GM18861 (cell line): ENCODE measurements at regions not wholly inside any gene's neighbourhood (a gene's known extent, or its start where the extent isn't known, plus 50 kb on each side); places are given as distances from the start of the nearest gene placed in this dataset.

ENCODE experiments used
- ATAC-seq: cut with Tn5 transposase; IDR thresholded peaks from one replicate; pipeline ENCODE4 v1.9.1; 2021; ENCODE audit not compliant: unreplicated experiment

- no peak for ATAC-seq
Measured at GRCh38 chr10:29858702-29859267, 200.6 kb downstream of the JCAD start.

DNA sequence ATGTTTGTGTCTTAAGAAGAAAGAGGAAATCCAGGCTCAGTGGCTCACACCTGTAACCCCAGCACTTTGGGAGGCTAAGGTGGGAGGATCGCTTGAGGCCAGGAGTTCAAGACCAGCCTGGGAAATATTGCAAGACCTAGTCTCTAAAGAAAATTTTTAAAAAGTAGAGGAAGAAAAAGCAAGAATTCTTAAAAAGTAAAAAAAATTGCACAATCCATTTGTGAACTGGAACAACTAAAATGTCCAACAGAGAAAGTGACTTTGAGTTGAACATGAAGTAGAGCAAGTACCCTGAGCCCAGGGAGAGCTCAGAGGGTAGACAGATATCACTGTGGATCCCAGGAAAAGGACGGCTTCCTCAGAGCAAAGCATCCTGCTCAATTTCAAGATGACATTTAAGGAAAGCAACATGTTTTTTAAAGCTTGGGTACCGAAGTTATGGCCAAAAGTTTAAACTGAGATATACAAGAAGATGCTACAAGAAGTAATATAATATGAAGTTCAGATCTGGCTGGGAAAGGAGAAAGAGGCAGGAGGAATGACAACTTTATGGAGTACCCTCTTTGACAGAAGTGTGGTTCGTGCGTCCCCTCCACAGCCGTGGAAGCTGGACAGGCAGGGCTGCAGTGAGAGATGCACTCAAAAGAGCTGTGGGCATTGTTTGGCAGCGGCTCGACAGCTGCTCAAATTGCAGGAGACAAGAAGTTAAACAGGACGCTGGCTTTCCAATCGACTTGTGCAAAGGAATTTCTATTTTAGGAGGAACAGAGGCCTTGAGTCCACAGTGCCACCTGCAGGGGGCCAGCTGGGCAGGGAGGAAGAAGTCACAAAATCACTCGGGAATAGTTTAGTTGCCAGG is 201.3 kb downstream of the JCAD start:
- ATAC-seq, result no peak

DNA sequence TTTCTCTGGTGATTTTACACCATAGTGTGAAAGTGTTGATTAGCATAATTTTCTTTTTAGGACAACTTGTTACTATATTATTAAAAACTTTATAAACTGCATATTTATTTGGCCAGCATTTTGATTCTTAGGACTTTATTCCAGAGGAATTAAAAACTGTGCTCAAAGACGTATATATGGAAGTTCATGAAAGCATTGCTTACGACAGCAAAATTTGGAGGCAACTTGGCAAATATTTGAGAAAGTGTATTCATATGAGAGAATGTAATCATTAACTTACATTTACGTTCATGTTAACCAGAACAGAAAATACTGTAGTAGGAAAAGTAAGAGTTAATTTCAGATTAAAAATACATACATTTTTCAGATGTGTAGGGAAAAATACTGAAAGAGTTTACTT is 203.1 kb downstream of the JCAD start:
- no peak for ATAC-seq

DNA sequence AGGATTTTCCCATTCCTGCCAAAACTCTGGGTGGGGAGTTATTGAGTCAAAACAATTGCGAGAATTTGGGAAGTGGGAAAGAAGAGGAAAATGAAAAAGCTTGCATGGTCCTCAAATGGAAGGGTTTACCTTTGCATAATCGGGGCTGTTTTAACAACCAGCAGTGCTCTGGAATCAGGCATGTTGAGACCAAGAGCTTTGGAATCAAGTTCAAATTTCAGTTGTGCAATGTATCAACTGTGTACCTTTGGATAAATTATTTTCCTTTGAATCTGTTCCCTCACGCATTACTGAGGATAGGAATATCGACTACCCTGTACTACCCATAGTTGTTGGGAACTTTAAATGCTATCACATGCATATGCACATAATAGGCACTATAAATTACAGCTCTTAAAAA is 205.5 kb downstream of the JCAD start:
- no peak for ATAC-seq

- no peak for ATAC-seq
Measured at GRCh38 chr10:29851241-29851640, 208.1 kb downstream of the JCAD start.

GRCh38 chr10:29850371-29850770 is 209.0 kb downstream of the JCAD start:
- no peak for ATAC-seq

GRCh38 chr10:29849886-29850285 is 209.5 kb downstream of the JCAD start:
- ATAC-seq, result no peak

DNA sequence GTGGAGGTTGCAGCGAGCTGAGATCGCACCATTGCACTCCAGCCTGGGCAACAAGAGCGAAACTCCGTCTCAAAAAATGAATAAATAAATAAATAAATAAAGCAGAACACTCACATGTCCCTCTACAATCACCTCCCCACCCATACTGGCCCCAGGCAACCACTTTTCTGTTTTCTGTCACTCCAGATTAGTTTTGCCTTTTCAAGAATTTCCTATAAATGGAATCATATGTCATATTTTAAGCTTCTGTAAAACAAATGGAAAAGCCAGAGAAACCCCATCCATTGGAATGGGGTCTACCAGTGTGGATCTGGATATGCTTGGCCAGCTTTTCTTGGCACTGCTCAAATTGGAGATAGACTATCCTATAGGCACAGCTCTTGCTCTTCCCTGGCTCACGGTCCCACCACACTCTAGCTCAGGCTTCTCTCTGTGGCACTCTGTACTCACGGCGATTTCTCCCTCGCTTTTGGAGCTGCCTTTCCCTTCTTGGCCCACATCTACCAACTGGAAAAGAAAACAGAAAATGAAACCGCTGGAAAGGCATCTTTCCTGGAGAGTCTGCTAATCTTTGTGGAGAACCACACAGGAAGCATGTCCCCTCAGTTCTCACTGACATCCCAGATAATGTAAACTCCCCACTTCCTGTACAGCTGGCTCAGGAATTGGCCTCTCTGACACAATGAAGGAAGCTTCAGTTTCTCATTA is 210.1 kb downstream of the JCAD start:
- no peak for ATAC-seq

DNA sequence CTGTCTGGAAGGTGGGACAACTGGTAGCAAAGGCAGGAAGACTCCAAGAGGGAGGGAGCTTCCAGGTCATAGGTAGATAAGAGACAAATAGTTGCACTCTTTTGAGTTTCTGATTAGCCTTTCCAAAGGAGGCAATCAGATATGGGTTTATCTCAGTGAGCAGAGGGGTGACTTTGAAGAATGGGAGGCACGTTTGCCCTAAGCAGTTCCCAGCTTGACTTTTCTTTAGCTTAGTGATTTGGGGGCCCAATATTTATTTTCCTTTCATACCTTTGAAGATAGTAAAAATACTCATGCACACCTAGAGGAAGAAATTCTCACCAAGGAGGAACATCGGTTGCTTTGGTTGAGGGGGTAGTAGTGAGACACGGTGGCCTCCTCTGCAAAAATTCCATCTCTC is 212.1 kb upstream of the SVIL start:
- ATAC-seq, result no peak

- no peak for ATAC-seq
Measured at GRCh38 chr10:29845166-29845565, 210.4 kb upstream of the SVIL start.

GRCh38 chr10:29843143-29843542 is 208.4 kb upstream of the SVIL start:
- ATAC-seq, result no peak

- no peak for ATAC-seq
Measured at GRCh38 chr10:29841724-29842649, 207.2 kb upstream of the SVIL start.

DNA sequence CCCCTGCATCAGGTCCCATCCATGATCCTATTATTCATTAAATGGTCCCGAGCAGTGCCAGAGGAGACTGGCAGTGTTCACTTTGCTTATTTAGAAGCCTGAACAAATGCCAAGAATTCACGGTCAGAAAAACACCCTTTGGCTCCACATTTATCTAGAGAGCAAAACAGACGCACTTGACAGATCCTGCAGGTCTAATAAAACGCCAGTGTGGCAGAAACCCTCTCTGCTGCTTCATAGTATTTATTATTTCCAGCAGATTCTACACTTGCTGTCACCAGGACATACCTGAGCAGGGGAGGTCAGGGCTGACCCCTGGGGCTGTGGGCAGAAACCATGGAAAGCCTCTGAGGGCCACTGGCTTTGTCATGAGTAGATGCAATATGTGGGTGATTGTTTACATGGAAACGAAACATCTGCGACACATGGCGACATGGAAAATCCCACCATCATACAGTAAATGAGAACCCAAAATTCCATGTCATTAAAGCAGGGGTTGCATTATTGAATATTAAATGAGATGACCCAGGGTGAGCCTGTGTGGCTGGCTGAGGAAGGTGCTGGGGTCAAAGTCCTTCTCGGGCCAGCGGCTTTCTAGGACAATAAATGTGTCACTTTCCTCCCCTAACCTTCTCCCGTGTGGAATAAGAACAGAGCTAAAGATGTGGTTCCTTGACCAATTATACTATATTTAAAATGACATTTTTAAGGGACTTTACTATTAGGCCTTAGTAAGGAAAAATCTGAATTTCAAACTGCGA is 205.9 kb upstream of the SVIL start:
- ATAC-seq, result no peak

GRCh38 chr10:29839826-29840515 is 205.2 kb upstream of the SVIL start:
- no peak for ATAC-seq

- ATAC-seq, result no peak
Measured at GRCh38 chr10:29838539-29838938, 203.8 kb upstream of the SVIL start.

DNA sequence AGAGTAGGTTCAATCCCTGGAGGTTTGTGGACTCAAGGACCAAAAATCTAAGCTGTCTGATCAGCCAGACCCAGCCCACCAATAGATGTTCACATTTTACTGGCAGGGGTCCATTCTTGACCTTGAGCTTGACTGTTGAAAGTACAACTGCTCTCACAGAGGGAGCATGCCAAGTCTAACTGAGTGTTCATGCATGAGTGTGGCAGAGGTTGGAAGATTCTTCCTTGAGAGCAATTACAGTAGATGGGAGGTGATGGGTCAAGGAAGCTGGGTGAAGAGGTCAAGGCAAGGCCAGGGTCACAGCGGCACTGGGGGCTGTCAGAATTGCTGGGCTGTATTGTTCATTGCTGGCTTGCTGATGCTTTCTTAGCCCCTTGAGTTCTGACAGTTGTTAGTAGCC is 202.8 kb upstream of the SVIL start:
- ATAC-seq, result no peak

GRCh38 chr10:29836396-29836795 is 201.6 kb upstream of the SVIL start:
- ATAC-seq, result no peak

GRCh38 chr10:29835055-29835454 is 200.3 kb upstream of the SVIL start:
- no peak for ATAC-seq
